ENCODE measurements at regions not wholly inside any gene's neighbourhood (a gene's known extent, or its start where the extent isn't known, plus 50 kb on each side); places are given as distances from the start of the nearest gene placed in this dataset.

GRCh38 chr12:70994217-70994788 lies 73.8 kb upstream of the PTPRR start:
- in situ Hi-C loops (cut with HindIII; ENCODE audit: extremely low pct_ligation_motif_present, low pct_unique_long_range_greater_than_20kb) (no loop called here), intact Hi-C loops (cut with micrococcal nuclease; ENCODE audit: unreplicated experiment) (no loop called here)
- FAIRE-seq: no peak
- Histone ChIP-seq H2AFZ (ENCODE audit: low read length) (no peak overlapping the region), H3K79me2 (ENCODE audit: insufficient read depth, low read length) (no peaks in the 10 kb centered on the region), H3K27me3 (ENCODE audit: control insufficient read depth in 1 of 2, insufficient read depth in 2 of 2, low read length in 2 of 2) (no peaks in the 10 kb centered on the region), H3K36me3 (replicated peaks in 1 of 2; ENCODE audit: control insufficient read depth in 1 of 2, insufficient read depth in 2 of 2, low read length in 2 of 2) (no peaks in the 10 kb centered on the region), H3K9me3 (ENCODE audit: low read length) (no peaks in the 10 kb centered on the region), H3K4me2 (ENCODE audit: low read depth, low read length) (no peak overlapping the region), H3K4me1 (ENCODE audit: insufficient read depth, low read length) (no peaks in the 10 kb centered on the region), H4K20me1 (ENCODE audit: insufficient read depth, low read length) (no peaks in the 10 kb centered on the region), H3K4me3 (replicated peaks in 1 of 3; ENCODE audit: insufficient read depth in 1 of 3, low read depth in 2 of 3, low read length in 3 of 3) (no peak overlapping the region), H3K27ac (ENCODE audit: extremely low read length, insufficient read depth, low read length) (no peak overlapping the region), H3K9ac (ENCODE audit: insufficient read depth, low read depth, low read length) (no peak overlapping the region)
- no TSS peak for BruUV-seq (replicated peaks)
- no peak for DNase-seq (ENCODE audit: low spot score)
- ChIA-PET CTCF (ENCODE audit: low intra/inter-chr PET ratio, low total read pairs) (no interaction called here), POLR2A (no interaction called here)
- WGBS (ENCODE audit: low lambda C conversion rate): 6% methylated on average over 5 of the region's 5 CpGs
- no peak for ATAC-seq
- TF ChIP-seq PHF8 (CRISPR knock-in tag; IDR thresholded peaks at IDR 0.05) (no peak), MATR3 (CRISPR knock-in tag; IDR thresholded peaks at IDR 0.05) (no peak), TERF1 (CRISPR knock-in tag; IDR thresholded peaks at IDR 0.05) (no peak), FUBP1 (CRISPR knock-in tag; IDR thresholded peaks at IDR 0.05; ENCODE audit: borderline replicate concordance) (no peak), ZFP36L1 (CRISPR knock-in tag; IDR thresholded peaks at IDR 0.05) (no peak), MTA1 (CRISPR knock-in tag; IDR thresholded peaks at IDR 0.05; ENCODE audit: borderline replicate concordance) (no peak), EZH2 (conservative IDR thresholded peaks at IDR 0.05; ENCODE audit: low read depth, low read length) (no peak), ZNF232 (CRISPR knock-in tag; IDR thresholded peaks at IDR 0.05; ENCODE audit: borderline replicate concordance) (no peak), MBD4 (IDR thresholded peaks at IDR 0.05; ENCODE audit: borderline replicate concordance, low read length) (no peak), NFE2 (CRISPR knock-in tag; IDR thresholded peaks at IDR 0.05) (no peak), TBX2 (CRISPR knock-in tag; IDR thresholded peaks at IDR 0.05; ENCODE audit: borderline replicate concordance) (no peak), SALL2 (CRISPR knock-in tag; IDR thresholded peaks at IDR 0.05) (no peak), ZNF574 (CRISPR knock-in tag; IDR thresholded peaks at IDR 0.05) (no peak), TBL1XR1 (IDR thresholded peaks at IDR 0.05; ENCODE audit: borderline replicate concordance, low read length, partially characterized antibody) (no peak), IRF9 (CRISPR knock-in tag; IDR thresholded peaks at IDR 0.05; ENCODE audit: borderline replicate concordance) (no peak), ZNF780A (CRISPR knock-in tag; IDR thresholded peaks at IDR 0.05) (no peak)
